ACHN (cell line): ENCODE measurements at regions not wholly inside any gene's neighbourhood (a gene's known extent, or its start where the extent isn't known, plus 50 kb on each side); places are given as distances from the start of the nearest gene placed in this dataset.

ENCODE experiments used
- DNase-seq: peaks from one replicate; pipeline ENCODE4 v3.0.0-alpha.2; 2015
- in situ Hi-C: cut with HindIII; loops from 2 replicates; pipeline ENCODE4 v1.10.0; 2017; ENCODE audit warnings: low sequenced_read_pairs, low pct_ligation_motif_present, low pct_unique_long_range_greater_than_20kb

DNA sequence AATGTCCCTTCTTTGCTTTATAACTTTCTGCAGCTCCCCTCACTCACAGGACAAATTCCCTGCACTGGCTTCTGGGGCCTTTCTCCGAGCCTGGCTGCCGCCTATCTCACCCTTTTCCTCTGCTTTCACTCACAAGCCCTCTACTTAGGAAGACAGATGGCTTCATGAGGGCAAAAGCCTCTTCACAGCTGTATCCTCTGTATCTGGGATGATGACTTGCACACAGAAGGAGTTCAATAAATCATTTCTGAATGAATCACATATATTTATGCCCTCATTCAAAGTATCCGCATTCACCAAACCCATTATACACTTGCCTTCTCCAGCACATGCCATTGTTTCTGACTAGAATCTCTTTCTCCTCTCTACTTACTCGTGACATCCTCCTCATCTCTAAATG, 159.0 kb upstream of the RIPOR2 start:
- no peak for DNase-seq
- in situ Hi-C loops: loop anchor here (25.0 kb wide), 1 partner anchor 507 kb away; no protein-coding TSS in a partner anchor

DNA sequence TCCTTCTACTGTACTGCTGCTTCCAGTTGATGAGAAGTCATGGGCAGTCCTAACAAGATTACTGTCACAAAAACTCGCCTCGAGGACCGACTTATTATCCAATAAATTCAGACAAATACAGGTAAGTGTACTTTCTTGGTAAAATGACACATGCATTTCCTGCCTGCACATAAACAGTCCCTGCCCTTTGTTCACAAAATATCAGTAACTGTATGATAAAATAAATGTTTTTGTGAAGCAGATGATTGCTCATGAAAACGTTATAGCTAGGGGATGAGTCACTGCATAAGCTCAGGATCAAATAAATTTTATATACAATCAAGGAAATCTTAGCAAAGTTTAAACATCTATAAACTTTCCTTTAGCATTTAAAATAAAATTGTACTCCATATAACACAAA, 164.5 kb upstream of the RIPOR2 start:
- no peak for DNase-seq
- in situ Hi-C loops: no loop called here

DNA sequence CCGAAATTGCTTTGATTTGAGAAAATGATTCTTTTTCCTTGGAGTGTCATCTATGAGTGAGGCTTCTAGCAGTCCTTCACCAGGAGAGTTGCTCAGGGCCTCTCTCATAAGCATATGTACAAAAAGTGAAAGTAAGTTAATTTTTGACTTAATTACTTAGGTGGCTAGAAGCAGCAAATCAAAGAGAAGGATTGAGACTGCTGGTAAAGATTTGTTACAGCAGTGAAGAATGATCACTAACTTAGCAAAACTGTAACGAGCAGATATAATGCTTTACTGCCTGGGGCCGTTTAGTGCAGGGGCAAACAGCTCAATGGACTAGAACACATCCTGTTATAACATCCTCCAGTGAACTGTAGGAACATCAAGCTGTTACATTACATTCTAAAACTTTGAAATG, 167.8 kb upstream of the RIPOR2 start:
- DNase-seq: no peak
- in situ Hi-C loops: no loop called here

GRCh38 chr6:25105070-25105925, 169.5 kb upstream of the RIPOR2 start:
- no peak for DNase-seq
- in situ Hi-C loops: no loop called here

DNA sequence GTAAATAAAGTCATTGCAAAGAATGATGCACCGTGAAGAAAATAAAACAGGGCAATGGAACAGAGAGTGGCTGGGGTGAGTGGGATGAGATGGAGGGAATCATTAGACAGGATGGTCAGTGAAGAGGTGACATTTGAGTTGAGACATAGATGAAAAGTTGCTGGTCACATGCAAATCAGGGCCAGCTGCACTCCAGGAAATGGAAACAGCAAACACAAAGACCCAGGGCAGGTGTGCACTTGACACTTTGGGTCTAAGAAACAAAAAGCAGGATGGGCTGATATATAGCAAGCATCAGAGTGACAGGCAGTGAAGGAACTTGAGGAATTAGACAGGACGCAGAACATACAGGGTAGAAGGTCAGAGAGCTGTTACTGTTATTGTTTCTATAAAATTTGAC, 171.5 kb upstream of the RIPOR2 start:
- in situ Hi-C loops: no loop called here
- DNase-seq: no peak

- in situ Hi-C loops: no loop called here
- no peak for DNase-seq
Measured at GRCh38 chr6:25111782-25112181, 167.4 kb upstream of the CARMIL1 start.

DNA sequence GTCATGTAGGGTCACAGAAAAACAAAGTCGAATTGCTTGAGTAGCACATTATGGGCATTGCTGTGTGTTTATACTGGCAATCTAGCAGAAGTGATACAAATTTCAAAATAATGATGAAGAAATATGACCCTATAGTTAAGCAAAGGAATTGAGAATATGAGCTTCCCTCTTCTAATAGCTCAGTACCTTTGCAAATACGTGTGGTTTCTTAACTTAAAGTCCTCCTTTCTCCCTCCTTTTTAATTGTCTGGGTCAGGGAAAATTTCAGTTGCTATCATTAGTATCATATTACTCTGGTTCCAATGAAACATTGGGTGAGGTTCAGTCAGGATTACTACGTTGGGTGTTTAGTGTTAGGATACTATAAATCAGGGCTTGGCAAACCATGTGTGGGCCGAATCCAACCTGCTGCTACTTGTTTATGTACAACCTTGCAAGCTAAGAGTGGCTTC, 166.8 kb upstream of the CARMIL1 start:
- in situ Hi-C loops: no loop called here
- DNase-seq: no peak

GRCh38 chr6:25113436-25113835, 165.7 kb upstream of the CARMIL1 start:
- in situ Hi-C loops: no loop called here

DNA sequence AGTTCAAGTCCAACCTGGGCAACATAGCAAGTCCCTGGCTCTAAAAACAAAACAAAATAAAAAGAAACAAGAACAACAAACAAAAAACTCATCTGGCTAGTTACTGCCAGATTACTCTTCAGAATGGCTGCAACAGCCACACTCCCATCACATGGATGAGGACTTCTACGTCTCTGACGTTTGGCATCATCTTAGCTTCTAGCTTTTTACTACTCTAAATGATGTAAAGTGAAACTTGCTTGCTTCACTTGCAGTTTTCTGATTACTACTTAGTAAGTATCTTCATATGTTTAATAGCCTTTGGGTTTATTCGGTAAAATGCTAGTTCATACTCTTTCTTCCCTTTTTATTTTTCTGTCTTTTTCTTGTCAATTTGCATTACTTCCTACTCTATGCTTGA, 161.1 kb upstream of the CARMIL1 start:
- DNase-seq: no peak

More at GRCh38 chr6:25113436-25113835, 165.7 kb upstream of the CARMIL1 start:
- DNase-seq: no peak

DNA sequence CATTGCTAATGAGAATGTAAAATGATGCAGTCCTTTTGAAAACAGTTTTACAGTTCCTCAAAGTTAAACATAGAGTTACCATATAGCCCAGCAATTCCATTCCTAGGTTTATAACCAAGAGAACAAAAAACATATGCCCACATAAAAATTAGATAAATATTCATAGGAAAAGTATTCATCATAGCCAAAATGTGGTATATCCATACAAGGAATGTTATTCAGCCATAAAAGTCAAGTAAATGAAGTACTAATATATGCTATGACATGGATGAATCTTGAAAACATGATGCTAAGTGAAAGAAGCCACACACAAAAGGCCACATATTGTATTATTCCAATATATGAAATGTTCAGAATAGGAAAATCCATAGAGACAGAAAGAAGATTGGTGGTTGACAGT, 158.0 kb upstream of the CARMIL1 start:
- no peak for DNase-seq
- in situ Hi-C loops: no loop called here

More for the DNA sequence above, 161.1 kb upstream of the CARMIL1 start:
- in situ Hi-C loops: no loop called here

- no peak for DNase-seq
Measured at GRCh38 chr6:25122001-25122400, 157.2 kb upstream of the CARMIL1 start.

DNA sequence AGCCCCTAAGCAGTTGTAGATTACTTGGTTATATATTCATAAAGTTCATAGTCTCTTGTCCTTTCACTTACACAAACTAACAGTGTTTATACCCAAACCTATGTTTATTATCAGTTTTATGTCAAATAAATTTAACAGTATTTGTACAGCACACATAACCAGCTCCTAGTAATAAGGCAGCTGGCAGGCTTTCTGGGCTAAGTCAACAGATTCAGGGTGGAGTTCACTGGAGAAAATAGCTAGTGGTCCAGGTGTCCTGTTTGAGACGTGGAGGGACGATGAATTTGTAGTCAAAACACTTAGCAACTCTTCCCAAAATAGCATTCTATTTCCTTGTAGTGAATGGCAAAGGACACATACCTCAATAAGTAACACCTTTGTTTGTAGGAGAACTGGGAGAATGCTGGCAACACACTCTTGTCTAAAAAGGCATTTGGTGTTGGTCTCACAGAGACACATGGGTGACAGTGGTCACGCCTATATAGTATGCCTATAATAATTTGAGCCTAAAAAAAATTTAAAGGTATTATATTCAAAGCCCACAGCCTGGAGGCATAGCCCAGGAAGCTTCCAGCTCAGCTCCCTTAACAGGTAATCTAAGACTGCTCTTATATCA, 156.4 kb upstream of the CARMIL1 start:
- in situ Hi-C loops: no loop called here
- DNase-seq: no peak

More at GRCh38 chr6:25122001-25122400, 157.2 kb upstream of the CARMIL1 start:
- in situ Hi-C loops: no loop called here

GRCh38 chr6:25124216-25124715, 154.9 kb upstream of the CARMIL1 start:
- in situ Hi-C loops: no loop called here
- DNase-seq: no peak

DNA sequence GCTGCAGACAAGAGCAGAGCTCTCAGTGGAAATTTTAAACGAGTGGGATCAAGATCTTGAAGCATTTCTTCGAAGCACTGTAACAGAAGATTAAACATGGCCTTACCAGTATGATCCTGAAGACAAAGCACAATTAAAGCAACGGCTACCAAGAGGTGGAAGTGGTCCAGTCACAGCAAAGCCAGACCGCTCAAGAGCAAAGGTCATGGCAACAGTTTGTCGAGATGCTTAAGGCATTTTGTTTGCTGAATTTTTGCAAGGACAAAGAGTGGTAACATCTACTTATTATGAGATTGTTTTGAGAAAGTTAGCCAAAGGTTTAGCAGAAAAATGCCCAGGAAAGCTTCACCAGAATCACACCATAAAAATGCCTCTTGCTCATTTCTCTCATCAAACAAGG, 153.4 kb upstream of the CARMIL1 start:
- DNase-seq: no peak
- in situ Hi-C loops: no loop called here

GRCh38 chr6:25127076-25127837, 151.9 kb upstream of the CARMIL1 start:
- in situ Hi-C loops: no loop called here
- no peak for DNase-seq

DNA sequence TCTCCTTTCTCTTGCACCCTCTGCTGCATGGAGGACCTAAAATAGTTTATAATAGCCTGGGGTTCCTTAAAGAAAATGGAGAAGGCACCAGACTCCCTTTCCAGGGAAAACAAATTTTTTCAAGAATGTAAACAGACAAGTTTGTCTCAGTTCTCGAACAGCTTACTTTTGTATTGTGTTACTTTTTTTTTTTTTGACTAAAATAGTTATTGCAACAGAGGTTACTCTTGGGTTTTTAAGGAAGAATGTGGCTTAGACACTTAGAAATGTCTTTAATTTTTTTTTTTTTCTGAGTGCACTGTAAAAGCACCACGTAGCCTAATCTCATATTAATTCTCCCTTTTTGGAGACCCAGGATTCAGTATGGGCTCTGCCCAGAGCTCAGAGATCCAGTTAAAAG, 148.7 kb upstream of the CARMIL1 start:
- in situ Hi-C loops: no loop called here
- no peak for DNase-seq

DNA sequence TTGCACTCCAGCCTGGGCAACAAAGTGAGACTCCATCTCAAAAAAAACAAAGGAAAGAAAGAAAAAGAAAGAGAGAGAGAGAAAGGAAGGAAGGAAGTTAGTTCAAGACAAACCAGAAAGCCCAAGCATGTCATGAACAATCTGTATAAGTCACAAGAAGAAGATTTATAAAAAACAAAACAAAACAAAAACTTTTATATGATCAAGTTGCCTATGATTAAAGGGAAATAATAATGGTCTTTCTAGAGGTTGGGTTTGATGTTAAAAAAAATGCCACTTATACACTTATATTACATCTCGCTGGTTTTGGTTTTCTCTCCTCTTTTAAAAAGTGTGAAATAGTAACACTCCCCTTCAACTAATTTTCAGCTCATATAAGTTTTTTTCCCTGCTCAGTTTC, 146.2 kb upstream of the CARMIL1 start:
- in situ Hi-C loops: no loop called here
- no peak for DNase-seq

- in situ Hi-C loops: no loop called here
- DNase-seq: no peak
Measured at GRCh38 chr6:25133568-25133967, 145.6 kb upstream of the CARMIL1 start.

- DNase-seq: no peak
- in situ Hi-C loops: no loop called here
Measured at GRCh38 chr6:25136854-25137253, 142.3 kb upstream of the CARMIL1 start.
